K562 (cell line): ENCODE measurements at regions not wholly inside any gene's neighbourhood (a gene's known extent, or its start where the extent isn't known, plus 50 kb on each side); places are given as distances from the start of the nearest gene placed in this dataset.
A peak's percentile ranks its signal among the peaks of the same experiment; 100 is the strongest.

Experiments
- ATAC-seq: fragments of 200-7000 bp; cut with Tn5 transposase; 3 replicates; pipeline ENCODE4 v1.9.1; 2020; ENCODE audit warnings: moderate library complexity
- BruUV-seq: library from RNA; stranded (reverse); fragments of 400-500 nt; replicated peaks from 2 replicates; lab custom pipeline; 2021; lab: Mats Ljungman, UMichigan
- CTCF ChIA-PET: fragments of 300-600 bp; formaldehyde crosslinking; extraction: SDS; loops from one replicate; lab custom pipeline; 2021; ENCODE audit warnings: low intra/inter-chr PET ratio; lab: Yijun Ruan, JAX
- POLR2A ChIA-PET: fragments of 300-600, 350-650 bp; sonication (Branson Sonifier 250); formaldehyde crosslinking; extraction: SDS; loops from one replicate; lab custom pipeline; 2021; ENCODE audit warnings: antibody characterized with exemption, inconsistent platforms; lab: Yijun Ruan, JAX
- DNase-seq, 4 experiments: peaks; one replicate each; pipeline versions ENCODE4 v3.0.0 to v3.0.0-alpha.2; 2011 to 2018; ENCODE audit warnings: low spot score in 3 of 4, mixed read lengths in 3 of 4; ENCODE audit errors: extremely low read depth in 1 of 4
- FAIRE-seq: peaks from 2 replicates; lab custom pipeline; 2011; peaks lifted over from hg19 to GRCh38; lab: Jason Lieb, UNC
- H2AFZ ChIP-seq: 2 replicates; pipeline ENCODE4 v1.6.0; 2011; ENCODE audit warnings: low read depth, low read length, control low read depth, inconsistent platforms
- H3K27ac ChIP-seq: fragments of 200-600 bp; 3 replicates; pipeline ENCODE4 v1.8.0; 2011; ENCODE audit warnings: low read depth, mild to moderate bottlenecking, control low read depth, inconsistent platforms, low read length, moderate library complexity, mixed read lengths; ENCODE audit errors: extremely low read depth
- H3K27me3 ChIP-seq, 2 experiments: fragments of 300-600 bp in 1 of 2; 2 replicates in 1 of 2; 3 replicates in 1 of 2; pipeline versions ENCODE4 v1.6.0 to v1.8.0; 2011; ENCODE audit warnings: inconsistent platforms in 2 of 2, low read length in 2 of 2, mild to moderate bottlenecking in 1 of 2, mixed read lengths in 1 of 2, moderate library complexity in 1 of 2; ENCODE audit not compliant: control insufficient read depth in 2 of 2, insufficient read depth in 2 of 2
- H3K36me3 ChIP-seq: fragments of 300-600 bp; 3 replicates; pipeline ENCODE4 v1.8.0; 2011; ENCODE audit warnings: mild to moderate bottlenecking, low read length, inconsistent platforms; ENCODE audit not compliant: control insufficient read depth, insufficient read depth
- H3K4me1 ChIP-seq, 2 experiments: fragments of 200-600 bp in 1 of 2; replicated peaks in 1 of 2; 2 replicates in 1 of 2; 3 replicates in 1 of 2; pipeline versions ENCODE4 v1.5.1 to v1.8.0; 2011; ENCODE audit warnings: inconsistent platforms in 2 of 2, low read length in 2 of 2, mild to moderate bottlenecking in 1 of 2, mixed read lengths in 1 of 2, moderate library complexity in 1 of 2; ENCODE audit not compliant: control insufficient read depth in 2 of 2, insufficient read depth in 2 of 2
- H3K4me2 ChIP-seq: 2 replicates; pipeline ENCODE4 v1.6.1; 2011; ENCODE audit warnings: low read length, control low read depth, inconsistent platforms, mixed read lengths; ENCODE audit not compliant: insufficient read depth
- H3K4me3 ChIP-seq: fragments of 200-600 bp; sonication (generic), shearing (Covaris generic); 2 replicates; pipeline ENCODE4 v1.5.1; 2016; ENCODE audit warnings: control low read depth, inconsistent platforms
- H3K79me2 ChIP-seq: fragments of 200-600 bp; 3 replicates; pipeline ENCODE4 v1.8.0; 2011; ENCODE audit warnings: low read length, inconsistent platforms; ENCODE audit not compliant: control insufficient read depth, insufficient read depth
- H3K9ac ChIP-seq, 2 experiments: 2 replicates each; pipeline versions ENCODE4 v1.6.0 to v1.6.1; 2011; ENCODE audit warnings: low read depth in 2 of 2, low read length in 2 of 2, control low read depth in 1 of 2, inconsistent platforms in 1 of 2, mild to moderate bottlenecking in 1 of 2, mixed read lengths in 1 of 2; ENCODE audit not compliant: insufficient read depth in 1 of 2
- H3K9me1 ChIP-seq: one replicate; pipeline ENCODE4 v1.6.0; 2011; ENCODE audit warnings: inconsistent platforms, mild to moderate bottlenecking, low read length, moderate library complexity; ENCODE audit not compliant: control insufficient read depth, insufficient read depth
- H3K9me3 ChIP-seq: replicated peaks from 2 replicates; pipeline ENCODE4 v1.5.1; 2011; ENCODE audit warnings: low read depth, low read length, inconsistent platforms; ENCODE audit not compliant: control insufficient read depth, insufficient read depth
- H4K20me1 ChIP-seq: replicated peaks from 2 replicates; pipeline ENCODE4 v1.6.1; 2011; ENCODE audit warnings: low read length, inconsistent platforms, mixed read lengths; ENCODE audit not compliant: control insufficient read depth, insufficient read depth
- EP400 ChIP-seq: fragments of 450-650 bp; IDR thresholded peaks from 2 replicates; pipeline ENCODE4 v1.6.1; 2017; ENCODE audit warnings: antibody characterized with exemption, mild to moderate bottlenecking, moderate library complexity
- FOXJ3 ChIP-seq: sonication (generic); formaldehyde crosslinking; IDR thresholded peaks from 2 replicates; pipeline ENCODE4 v1.4.0; 2020; ENCODE audit warnings: mild to moderate bottlenecking, missing genetic modification reagents
- HES1 ChIP-seq: fragments of 450-650 bp; IDR thresholded peaks from 2 replicates; pipeline ENCODE4 v1.6.1; 2016; ENCODE audit warnings: low read depth, mild to moderate bottlenecking, moderate library complexity
- POU5F1 ChIP-seq: fragments of 150-350 bp; IDR thresholded peaks from 2 replicates; pipeline ENCODE4 v1.6.1; 2014; ENCODE audit warnings: borderline replicate concordance, low read length, low read depth, mild to moderate bottlenecking; ENCODE audit not compliant: partially characterized antibody
- RBBP5 ChIP-seq: fragments of 200-600 bp; sonication (generic); IDR thresholded peaks from 2 replicates; pipeline ENCODE4 v1.6.1; 2012; ENCODE audit warnings: borderline replicate concordance, mild to moderate bottlenecking, low read length, control low read depth, inconsistent platforms; ENCODE audit not compliant: insufficient read depth, poor library complexity, severe bottlenecking
- RFX5 ChIP-seq: IDR thresholded peaks from 2 replicates; pipeline ENCODE4 v1.6.1; 2011; ENCODE audit warnings: low read depth, mild to moderate bottlenecking, improper control_type of control experiment, low read length
- ZNF507 ChIP-seq: conservative IDR thresholded peaks from 2 replicates; pipeline ENCODE4 v1.6.1; 2017; ENCODE audit warnings: missing genetic modification characterization, missing compliant biosample characterization
- WGBS: fragments of 100-300 bp; shearing (Covaris generic); methylation state at CpG from one replicate; pipeline ENCODE4 v1.1.6; 2016; ENCODE audit warnings: low coverage, mixed read lengths; ENCODE audit not compliant: insufficient coverage; ENCODE audit errors: missing lambda C conversion rate; 5-methylcytosine and 5-hydroxymethylcytosine counted together
- in situ Hi-C: fragments of 300-500 bp; cut with MboI; formaldehyde crosslinking; loops from 4 replicates; pipeline ENCODE4 v1.15.0; 2018; ENCODE audit warnings: inconsistent platforms, mixed read lengths
- intact Hi-C: fragments of 100-400 bp; cut with micrococcal nuclease; formaldehyde crosslinking; loops from 2 replicates; pipeline ENCODE4 v1.14.2; 2022
- TF ChIP-seq, protein P1 (sequence below): fragments of 450-650 bp; formaldehyde crosslinking; IDR thresholded peaks from 2 replicates; pipeline ENCODE4 v1.4.0; 2022; ENCODE audit warnings: mild to moderate bottlenecking, moderate library complexity

GRCh38 chr2:64228918-64229317 lies 84.7 kb upstream of the PELI1 start:
- H3K9ac ChIP-seq: peak overlapping the region in 1 of 2 experiments; percentile 58; a peak in 1 of 4 replicates
- H3K27ac ChIP-seq: no peak overlapping the region
- H3K4me3 ChIP-seq: no peak overlapping the region; the same call in 1 of the 2 replicates
- H3K36me3 ChIP-seq: no peaks in the 10 kb centered on the region
- in situ Hi-C loops (no loop called here), intact Hi-C loops (no loop called here)
- peaks cover 5 to 11% of the 10 kb centered on the region in 2 experiments; a peak in 1 of 5 replicates for H3K4me1 ChIP-seq
- TF ChIP-seq ZNF507 (tag): no peak
- TF ChIP-seq RFX5: no peak
- no peak for TF ChIP-seq HES1
- TF ChIP-seq, protein P1, sequence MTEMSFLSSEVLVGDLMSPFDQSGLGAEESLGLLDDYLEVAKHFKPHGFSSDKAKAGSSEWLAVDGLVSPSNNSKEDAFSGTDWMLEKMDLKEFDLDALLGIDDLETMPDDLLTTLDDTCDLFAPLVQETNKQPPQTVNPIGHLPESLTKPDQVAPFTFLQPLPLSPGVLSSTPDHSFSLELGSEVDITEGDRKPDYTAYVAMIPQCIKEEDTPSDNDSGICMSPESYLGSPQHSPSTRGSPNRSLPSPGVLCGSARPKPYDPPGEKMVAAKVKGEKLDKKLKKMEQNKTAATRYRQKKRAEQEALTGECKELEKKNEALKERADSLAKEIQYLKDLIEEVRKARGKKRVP (CRISPR knock-in tag): no peak
- 0 out of 2 replicates have a peak, but pooled peaks have one; percentile 5 for TF ChIP-seq EP400
- no peak for TF ChIP-seq RBBP5
- no peak for TF ChIP-seq POU5F1
- TF ChIP-seq FOXJ3 (CRISPR knock-in tag): no peak
- no peaks in the 10 kb centered on the region for H3K9me3 ChIP-seq
- 59% methylated on average over 4 of the region's 4 CpGs for WGBS
- no peaks in the 10 kb centered on the region for H3K79me2 ChIP-seq
- no peaks in the 10 kb centered on the region for H3K27me3 ChIP-seq
- no peak for ATAC-seq
- no peak for DNase-seq
- peak overlapping the region; percentile 87 for H3K4me2 ChIP-seq
- peak overlapping the region; percentile 96 for H2AFZ ChIP-seq
- POLR2A ChIA-PET: interaction anchor here (0.7 to 1.5 kb wide), 3 partner anchors 10 to 42 kb away, joined by 3 to 7 read pairs (median 3); no protein-coding TSS in a partner anchor
- BruUV-seq: no TSS peak
- no peak for FAIRE-seq
- H3K9me1 ChIP-seq: no peaks in the 10 kb centered on the region
- H4K20me1 ChIP-seq: no peaks in the 10 kb centered on the region
- CTCF ChIA-PET: no interaction called here
